ENCODE measurements at regions not wholly inside any gene's neighbourhood (a gene's known extent, or its start where the extent isn't known, plus 50 kb on each side); places are given as distances from the start of the nearest gene placed in this dataset.

- Histone ChIP-seq H3K9me3 (no peaks in the 10 kb centered on the region), H3K27me3 (peaks cover 0 to 7% (median 0%) of the 10 kb centered on the region in 3 donors), H3K27ac (no peak overlapping the region), H3K36me3 (no peaks in the 10 kb centered on the region), H3K4me1 (peaks cover 0 to 7% (median 0%) of the 10 kb centered on the region in 4 donors), H3K4me3 (no peak overlapping the region)
- no peak for TF ChIP-seq POLR2A (IDR thresholded peaks at IDR 0.05)
- TF ChIP-seq EP300 (IDR thresholded peaks at IDR 0.05), result no peak
- DNase-seq, result no peak
- intact Hi-C loops (cut with DNase I; ENCODE audit: low total_unique reads), result no loop called here
These were observed 115.4 kb upstream of the GAS1 start for GRCh38 chr9:87062746-87063145.

- Histone ChIP-seq H3K27me3 (peaks cover 0 to 7% (median 0%) of the 10 kb centered on the region in 3 donors), H3K4me3 (no peak overlapping the region), H3K4me1 (peaks cover 0 to 7% (median 0%) of the 10 kb centered on the region in 4 donors), H3K27ac (peak overlapping the region in 1 of 5 donors; percentile 24), H3K36me3 (no peaks in the 10 kb centered on the region), H3K9me3 (no peaks in the 10 kb centered on the region)
- DNase-seq, result no peak
- intact Hi-C loops (cut with DNase I; ENCODE audit: low total_unique reads), result no loop called here
- WGBS, 5 donors, result 76 to 91% (median 87%) methylated on average over 3 of the region's 3 CpGs
- TF ChIP-seq POLR2AphosphoS5 (IDR thresholded peaks at IDR 0.05) (no peak), EP300 (IDR thresholded peaks at IDR 0.05) (no peak), POLR2A (IDR thresholded peaks at IDR 0.05) (no peak)
- TF ChIP-seq, protein P1, sequence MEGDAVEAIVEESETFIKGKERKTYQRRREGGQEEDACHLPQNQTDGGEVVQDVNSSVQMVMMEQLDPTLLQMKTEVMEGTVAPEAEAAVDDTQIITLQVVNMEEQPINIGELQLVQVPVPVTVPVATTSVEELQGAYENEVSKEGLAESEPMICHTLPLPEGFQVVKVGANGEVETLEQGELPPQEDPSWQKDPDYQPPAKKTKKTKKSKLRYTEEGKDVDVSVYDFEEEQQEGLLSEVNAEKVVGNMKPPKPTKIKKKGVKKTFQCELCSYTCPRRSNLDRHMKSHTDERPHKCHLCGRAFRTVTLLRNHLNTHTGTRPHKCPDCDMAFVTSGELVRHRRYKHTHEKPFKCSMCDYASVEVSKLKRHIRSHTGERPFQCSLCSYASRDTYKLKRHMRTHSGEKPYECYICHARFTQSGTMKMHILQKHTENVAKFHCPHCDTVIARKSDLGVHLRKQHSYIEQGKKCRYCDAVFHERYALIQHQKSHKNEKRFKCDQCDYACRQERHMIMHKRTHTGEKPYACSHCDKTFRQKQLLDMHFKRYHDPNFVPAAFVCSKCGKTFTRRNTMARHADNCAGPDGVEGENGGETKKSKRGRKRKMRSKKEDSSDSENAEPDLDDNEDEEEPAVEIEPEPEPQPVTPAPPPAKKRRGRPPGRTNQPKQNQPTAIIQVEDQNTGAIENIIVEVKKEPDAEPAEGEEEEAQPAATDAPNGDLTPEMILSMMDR (IDR thresholded peaks at IDR 0.05), result no peak
These were observed 115.9 kb upstream of the GAS1 start for GRCh38 chr9:87063246-87063645.

DNA sequence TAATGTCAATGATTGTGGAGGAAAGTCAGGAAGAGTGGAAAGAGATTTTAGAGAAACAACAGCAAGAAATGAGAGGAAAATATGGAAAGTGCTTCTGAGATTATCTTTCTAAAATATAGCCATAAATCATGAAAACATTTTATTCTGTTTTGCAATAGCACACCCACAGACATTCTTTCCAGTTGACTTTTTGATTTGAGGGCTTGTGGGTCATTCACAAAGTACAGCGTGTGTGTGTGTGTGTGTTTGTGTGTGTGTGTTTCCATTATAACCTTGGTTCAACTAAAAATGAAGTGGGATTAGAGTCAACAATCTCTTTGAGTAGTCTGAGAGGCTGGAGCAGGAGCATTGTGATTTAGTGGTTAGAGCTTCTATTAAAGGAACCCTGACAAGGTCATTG, 116.6 kb upstream of the GAS1 start:
- H3K4me3 ChIP-seq, result no peak overlapping the region
- WGBS, 5 donors, result 26 to 49% (median 40%) methylated on average over 1 of the region's 1 CpG
- peak overlapping the region in 1 of 5 donors; percentile 24 for H3K27ac ChIP-seq
- no peaks in the 10 kb centered on the region for H3K9me3 ChIP-seq
- no peaks in the 10 kb centered on the region for H3K36me3 ChIP-seq
- H3K4me1 ChIP-seq, result peaks cover 0 to 7% (median 0%) of the 10 kb centered on the region in 4 donors
- TF ChIP-seq EP300 (IDR thresholded peaks at IDR 0.05), result no peak
- TF ChIP-seq POLR2A (IDR thresholded peaks at IDR 0.05), result no peak
- no peak for TF ChIP-seq POLR2AphosphoS5 (IDR thresholded peaks at IDR 0.05)
- peaks cover 0 to 7% (median 0%) of the 10 kb centered on the region in 3 donors for H3K27me3 ChIP-seq
- no peak for DNase-seq
- intact Hi-C loops (cut with DNase I; ENCODE audit: low total_unique reads), result no loop called here

- intact Hi-C loops (cut with DNase I; ENCODE audit: low total_unique reads), result no loop called here
- 45 to 70% (median 56%) methylated on average over 4 of the region's 4 CpGs for WGBS, 5 donors
- TF ChIP-seq, protein P1 (IDR thresholded peaks at IDR 0.05), result no peak
- TF ChIP-seq POLR2A (IDR thresholded peaks at IDR 0.05) (no peak), EP300 (IDR thresholded peaks at IDR 0.05) (no peak), POLR2AphosphoS5 (IDR thresholded peaks at IDR 0.05) (peak in 1 of 3 donors; percentile 40)
These were observed 117.0 kb upstream of the GAS1 start for GRCh38 chr9:87064311-87064710.

GRCh38 chr9:87065981-87066380, 118.7 kb upstream of the GAS1 start:
- 82 to 91% (median 91%) methylated on average over 4 of the region's 4 CpGs for WGBS, 5 donors
- DNase-seq, result no peak
- H3K36me3 ChIP-seq, result no peaks in the 10 kb centered on the region
- H3K9me3 ChIP-seq, result no peaks in the 10 kb centered on the region
- H3K27me3 ChIP-seq, result peaks cover 0 to 7% (median 0%) of the 10 kb centered on the region in 3 donors
- TF ChIP-seq POLR2A (IDR thresholded peaks at IDR 0.05) (no peak), POLR2AphosphoS5 (IDR thresholded peaks at IDR 0.05) (no peak), EP300 (IDR thresholded peaks at IDR 0.05) (no peak)
- TF ChIP-seq, protein P1 (IDR thresholded peaks at IDR 0.05), result no peak
- intact Hi-C loops (cut with DNase I; ENCODE audit: low total_unique reads), result no loop called here
- no peak overlapping the region for H3K27ac ChIP-seq
- peaks cover 0 to 7% (median 2%) of the 10 kb centered on the region in 4 donors for H3K4me1 ChIP-seq
- no peak overlapping the region for H3K4me3 ChIP-seq

More at GRCh38 chr9:87064311-87064710, 117.0 kb upstream of the GAS1 start:
- Histone ChIP-seq H3K4me1 (peaks cover 0 to 7% (median 0%) of the 10 kb centered on the region in 4 donors), H3K36me3 (no peaks in the 10 kb centered on the region), H3K27me3 (peaks cover 0 to 7% (median 0%) of the 10 kb centered on the region in 3 donors), H3K27ac (no peak overlapping the region), H3K4me3 (no peak overlapping the region), H3K9me3 (no peaks in the 10 kb centered on the region)
- DNase-seq, result peak; percentile 35 to 44

Data from stomach (tissue), 8 donors.